HG03565 (cell line): ENCODE measurements at regions not wholly inside any gene's neighbourhood (a gene's known extent, or its start where the extent isn't known, plus 50 kb on each side); places are given as distances from the start of the nearest gene placed in this dataset.

Source experiments
- ATAC-seq: cut with Tn5 transposase; IDR thresholded peaks from one replicate; pipeline ENCODE4 v1.9.1; 2021; ENCODE audit warnings: mild to moderate bottlenecking, moderate library complexity; ENCODE audit not compliant: unreplicated experiment

DNA sequence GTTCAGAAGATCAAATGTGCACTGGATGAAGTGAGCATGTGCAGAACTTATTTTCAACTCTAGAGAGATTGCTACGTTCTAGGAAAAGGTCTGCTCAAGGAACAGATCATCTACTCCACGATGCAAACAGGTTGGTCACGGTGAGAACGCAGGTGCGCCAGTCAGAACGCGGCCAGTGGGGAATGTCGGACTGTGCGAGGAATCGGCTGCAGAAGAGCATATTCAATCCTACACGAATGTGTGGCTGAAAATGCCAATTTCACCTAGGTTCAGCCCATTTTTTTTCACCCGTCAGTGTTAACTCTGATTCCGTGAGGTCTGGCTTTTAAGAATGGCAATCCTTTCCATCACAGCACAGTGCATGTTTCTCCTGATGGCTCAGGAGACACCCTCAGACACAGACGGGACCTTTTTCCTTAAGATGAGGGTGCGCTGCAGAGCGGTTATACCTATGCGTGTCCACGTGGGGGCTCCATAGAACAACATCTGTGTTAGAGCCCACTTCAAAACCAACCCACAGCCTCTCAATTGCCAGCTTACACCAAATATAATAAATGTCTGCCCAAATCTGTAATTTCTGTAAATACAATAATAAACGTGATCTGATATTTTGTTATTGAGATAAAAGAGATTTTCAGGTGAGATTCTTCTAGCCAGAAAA is 250.4 kb downstream of the FOXA2 start:
- peak; percentile 92 for ATAC-seq

DNA sequence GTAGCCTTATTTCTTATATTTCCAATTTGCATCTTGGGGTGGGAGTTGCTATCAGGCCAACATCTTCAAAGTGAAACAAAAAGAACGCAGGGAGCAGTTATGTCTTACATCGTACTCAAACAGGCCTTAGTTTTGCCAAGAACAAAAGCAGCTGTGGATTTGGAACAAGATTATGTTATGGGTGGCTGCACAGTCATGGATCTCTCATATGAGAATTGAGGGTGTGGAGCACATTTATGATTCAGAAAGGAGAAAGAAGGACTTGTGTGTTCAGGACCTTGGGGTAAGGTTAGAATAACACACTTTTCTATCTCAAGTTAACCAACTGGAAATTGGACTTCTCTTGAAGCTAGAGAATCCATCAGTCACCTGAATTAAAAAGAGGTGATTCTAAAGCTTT is 259.9 kb downstream of the FOXA2 start:
- no peak for ATAC-seq

DNA sequence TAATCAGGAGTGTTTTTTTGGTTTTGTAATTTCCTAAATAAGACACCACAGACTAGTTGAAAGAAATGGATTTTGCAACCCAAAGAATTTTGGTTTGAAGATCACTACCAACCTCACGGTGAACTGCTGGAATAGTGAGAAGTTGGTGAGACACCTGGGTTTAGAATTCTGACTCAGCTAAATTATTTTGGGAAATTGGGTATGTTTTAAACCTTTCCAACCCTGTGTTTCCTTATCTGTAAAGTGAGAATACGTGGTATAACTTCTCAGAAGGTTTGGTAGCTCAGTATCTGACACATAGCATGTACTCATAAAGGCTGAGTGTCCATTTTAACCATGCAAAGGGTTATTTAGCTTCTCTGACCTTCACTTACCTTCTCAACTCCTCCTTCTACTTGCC is 261.9 kb downstream of the FOXA2 start:
- ATAC-seq, result no peak

DNA sequence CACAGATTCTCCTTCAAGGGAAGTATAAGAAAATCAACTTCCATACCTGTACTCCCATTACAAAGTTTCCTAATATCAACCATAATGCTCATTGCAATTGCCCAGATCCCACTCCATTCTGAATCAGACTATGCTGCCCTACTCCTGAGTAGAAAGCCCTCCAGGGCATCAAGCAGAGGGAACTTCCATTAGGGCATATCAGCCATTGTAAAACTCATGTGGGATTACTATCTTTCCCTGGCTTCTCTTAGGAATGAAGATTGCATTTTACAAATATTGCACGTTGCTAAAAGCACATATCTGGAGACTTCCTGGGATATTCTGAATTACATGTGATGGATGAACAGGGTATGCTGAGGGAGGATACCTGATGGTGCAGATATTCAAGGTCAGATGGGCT is 263.2 kb downstream of the FOXA2 start:
- no peak for ATAC-seq

DNA sequence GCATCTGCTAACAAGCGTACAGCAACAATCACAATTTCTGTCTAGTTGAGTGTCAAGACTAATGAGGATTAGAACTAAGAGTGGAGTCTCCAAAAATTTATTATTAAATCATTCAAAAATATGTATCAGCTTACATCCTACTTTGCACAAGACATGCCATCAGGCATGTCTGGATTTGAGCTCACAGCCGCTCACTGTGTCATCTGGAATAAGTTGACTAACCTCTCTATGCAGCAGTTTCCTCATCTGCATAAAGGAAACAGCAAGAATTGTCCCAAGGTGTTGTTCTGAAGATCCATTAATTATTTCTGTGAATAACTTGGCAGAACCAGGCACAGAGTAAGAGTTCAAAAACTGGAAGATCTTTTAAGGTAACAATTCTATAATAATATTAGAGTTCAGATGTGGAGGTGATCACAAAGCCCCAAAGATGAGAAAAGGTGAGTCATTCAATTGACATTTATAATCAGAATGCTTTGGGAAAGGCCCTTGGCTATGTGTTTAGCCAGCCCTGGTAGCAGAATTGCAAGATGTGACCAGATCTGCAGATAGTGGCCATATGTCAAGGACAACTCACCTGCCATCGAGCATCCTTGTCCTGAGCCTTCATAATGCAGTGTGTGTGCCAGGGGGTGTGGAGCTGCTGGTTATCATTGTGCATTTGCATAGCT is 264.0 kb downstream of the FOXA2 start:
- ATAC-seq, result no peak

DNA sequence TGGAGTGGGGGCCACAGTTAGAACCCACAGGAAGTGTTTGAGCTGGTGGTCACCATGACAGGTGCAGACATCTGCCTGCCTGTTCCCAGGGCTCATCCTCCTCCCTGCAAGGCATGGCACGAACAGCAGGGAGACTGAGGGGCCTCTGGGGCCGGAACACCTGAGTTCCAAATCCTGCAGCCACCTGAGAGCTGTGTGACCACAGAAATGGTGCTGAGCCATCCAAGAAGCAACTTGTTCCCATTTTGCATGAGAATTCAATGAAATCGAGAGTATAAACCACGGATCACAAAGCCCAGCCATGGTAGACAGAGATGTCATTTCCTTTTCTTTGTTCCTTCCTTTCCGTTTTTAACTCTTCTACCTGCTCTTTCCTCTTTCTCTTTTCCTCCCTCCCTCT is 268.6 kb downstream of the FOXA2 start:
- ATAC-seq, result no peak

DNA sequence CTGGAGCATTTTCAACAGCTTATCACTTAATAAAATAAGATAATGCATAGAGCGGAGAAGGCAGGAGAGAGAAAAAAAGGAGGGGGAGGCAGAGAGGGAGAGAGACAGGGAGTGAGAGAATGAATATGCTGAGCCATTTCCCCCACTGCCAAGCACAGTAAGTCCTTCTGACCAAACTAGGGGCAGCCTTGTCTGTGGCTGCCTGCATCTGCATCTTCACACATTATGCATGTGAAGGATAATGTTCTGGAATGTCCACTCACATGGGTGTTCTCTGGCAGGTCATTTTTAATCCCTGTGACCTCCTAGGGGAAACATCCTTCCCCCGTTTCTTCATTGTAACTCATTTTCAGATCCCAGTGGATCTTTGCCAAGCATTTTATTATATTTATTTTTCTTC is 269.3 kb downstream of the FOXA2 start:
- no peak for ATAC-seq

DNA sequence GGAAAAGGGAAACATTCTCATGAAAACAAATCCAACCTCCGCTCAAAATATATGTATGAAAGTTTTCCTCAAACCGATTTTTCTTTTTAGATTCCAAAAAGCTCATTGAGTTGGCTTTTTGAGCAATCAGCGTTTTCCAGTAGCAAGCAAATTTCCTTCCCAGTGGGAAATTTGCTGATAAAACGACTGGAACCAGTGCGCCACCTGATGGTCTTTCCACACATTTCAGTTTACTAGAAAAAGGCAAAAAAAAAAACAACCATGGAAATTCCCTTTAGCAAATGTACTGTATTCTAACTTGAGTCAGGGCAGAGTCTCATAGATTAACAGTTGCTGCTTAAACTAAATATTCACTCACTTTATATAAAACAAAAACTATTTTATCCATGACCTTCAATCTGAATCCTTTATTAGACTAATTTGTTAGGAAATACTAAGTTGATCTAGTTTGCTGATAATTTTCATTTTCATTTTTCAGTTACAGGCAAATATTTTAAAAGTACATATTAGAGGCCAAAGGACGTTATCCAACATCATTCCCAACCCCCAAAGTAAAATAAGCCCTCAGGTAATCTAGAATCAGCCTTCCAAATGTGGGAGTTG is 271.5 kb downstream of the FOXA2 start:
- ATAC-seq, result no peak

DNA sequence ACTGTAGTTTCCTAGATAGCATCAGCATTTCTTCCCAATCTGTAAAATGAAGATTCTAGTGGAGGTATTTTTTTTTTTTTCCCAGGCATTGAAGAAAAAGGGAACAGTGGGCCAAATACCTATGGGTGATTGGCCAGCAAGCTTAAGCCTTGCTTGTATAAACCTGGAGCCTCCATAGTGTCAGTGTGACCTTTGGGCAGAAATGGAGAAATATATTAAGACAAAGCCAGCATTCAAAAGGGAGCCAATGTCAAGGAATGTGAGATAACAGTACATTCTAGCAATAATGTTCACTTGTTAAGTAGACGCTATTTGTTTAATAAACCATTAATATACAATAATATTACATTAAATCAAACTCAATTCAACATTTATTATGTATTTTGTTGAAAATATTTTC is 275.4 kb downstream of the FOXA2 start:
- ATAC-seq, result no peak

DNA sequence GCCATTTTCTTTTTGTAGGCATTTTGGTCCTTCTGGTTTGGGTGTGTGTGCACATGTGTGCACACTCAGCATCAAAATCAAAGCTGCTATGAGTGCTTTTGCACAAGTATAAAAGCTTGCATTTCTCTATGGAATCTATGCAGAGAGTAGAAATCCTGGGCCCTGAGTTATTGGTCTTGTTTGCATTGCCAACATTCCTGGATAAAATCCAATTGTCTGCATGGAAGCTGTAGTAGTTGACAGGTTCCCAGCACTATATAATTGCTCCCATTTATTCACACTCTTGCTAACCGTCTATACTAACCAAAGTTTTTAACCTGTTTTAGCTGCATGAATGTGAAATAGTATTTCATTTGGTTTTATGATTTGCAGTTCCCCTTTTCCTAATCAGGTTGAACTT is 277.0 kb downstream of the FOXA2 start:
- ATAC-seq, result no peak

DNA sequence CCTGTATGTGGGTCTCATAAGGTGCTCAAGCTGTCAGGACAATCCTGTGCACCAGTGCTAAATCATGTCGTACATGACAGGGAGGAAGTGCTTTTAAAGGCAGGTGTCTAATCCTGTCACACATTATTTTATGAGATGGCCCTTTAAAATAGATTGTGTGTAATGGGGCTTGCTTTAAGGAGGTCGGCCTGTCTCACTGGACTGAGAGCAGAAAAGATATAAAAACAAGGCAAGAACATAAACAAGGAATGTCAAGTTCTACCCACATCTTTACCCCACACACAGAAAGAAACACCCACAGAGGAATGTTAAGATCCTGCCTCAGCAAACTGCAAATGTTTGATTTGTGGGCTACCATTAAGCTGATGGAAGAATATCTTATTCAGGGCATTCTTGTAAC is 279.0 kb downstream of the FOXA2 start:
- ATAC-seq, result no peak

DNA sequence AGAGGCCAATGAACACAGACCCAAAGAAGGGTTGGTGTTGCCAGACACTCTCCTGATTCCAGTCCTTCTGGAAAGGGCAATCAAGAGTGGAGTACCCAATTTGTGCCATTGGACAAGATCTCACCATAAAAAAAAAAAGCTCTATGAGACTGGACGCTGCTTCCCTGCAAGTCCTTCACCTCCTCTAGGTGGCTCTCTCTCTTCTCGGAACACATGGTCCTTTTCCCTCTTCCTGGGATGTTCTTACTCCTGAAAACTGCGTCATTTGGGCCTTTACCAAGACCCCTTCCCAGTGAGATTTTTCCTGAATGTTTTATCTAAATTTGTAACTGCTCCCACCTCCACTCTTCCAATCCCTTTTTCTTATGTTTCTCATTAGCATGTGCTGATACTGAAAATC is 280.8 kb downstream of the FOXA2 start:
- no peak for ATAC-seq

DNA sequence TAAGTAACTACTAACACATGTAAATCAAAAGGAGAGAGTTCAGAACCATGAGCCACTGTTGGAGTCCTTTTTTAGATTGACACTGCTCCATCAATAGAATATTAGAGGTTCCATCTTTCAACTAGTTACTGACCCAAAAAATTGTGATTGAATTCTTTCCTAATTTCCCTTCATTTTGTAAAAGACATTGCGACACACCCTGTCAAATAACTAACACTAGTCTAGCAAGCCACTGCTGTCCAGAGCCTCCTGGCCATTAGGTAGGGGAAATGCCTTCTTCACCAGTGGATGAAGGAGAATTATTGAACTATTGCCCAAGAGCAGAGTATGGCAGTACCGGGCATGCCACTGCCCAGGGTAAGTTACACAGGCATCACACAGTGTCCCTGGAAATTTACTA is 282.3 kb downstream of the FOXA2 start:
- no peak for ATAC-seq

DNA sequence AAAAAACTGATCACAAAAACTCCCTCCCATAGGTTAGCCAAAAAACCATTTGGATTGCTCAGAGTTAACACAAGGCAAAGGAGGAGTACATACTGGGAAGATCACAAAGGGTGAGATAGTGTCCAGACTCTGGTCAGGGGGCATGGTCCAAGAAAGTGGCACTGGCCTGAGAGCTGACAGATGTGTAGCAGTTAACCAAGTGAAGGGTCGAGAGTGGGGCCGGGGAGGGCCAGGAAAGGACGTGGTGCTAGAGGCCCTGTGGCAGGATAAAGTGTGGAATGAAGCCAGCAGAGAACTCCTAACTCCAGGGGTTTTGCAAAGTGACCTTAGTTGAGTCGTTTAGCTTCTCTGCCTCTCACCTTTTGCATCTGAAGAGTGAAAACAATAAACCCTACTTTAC is 290.5 kb downstream of the FOXA2 start:
- no peak for ATAC-seq

DNA sequence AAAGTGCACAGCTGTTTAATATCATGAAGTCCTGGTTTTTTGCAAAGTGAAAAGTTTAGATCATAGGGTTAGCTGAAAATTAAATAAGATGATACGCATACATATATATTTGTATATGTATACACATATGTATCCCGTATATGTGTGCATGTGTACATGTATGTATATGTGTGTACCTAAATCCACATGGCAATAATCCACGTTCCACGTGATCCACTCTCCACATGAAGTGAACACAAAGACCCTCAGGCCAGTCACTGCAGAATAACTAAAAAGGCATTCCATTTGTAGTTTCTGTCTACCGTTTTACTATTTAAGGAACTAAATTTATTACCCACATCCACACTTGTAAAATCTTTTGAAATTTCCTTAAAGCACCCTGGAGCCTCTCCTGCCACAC is 294.9 kb downstream of the FOXA2 start:
- no peak for ATAC-seq

DNA sequence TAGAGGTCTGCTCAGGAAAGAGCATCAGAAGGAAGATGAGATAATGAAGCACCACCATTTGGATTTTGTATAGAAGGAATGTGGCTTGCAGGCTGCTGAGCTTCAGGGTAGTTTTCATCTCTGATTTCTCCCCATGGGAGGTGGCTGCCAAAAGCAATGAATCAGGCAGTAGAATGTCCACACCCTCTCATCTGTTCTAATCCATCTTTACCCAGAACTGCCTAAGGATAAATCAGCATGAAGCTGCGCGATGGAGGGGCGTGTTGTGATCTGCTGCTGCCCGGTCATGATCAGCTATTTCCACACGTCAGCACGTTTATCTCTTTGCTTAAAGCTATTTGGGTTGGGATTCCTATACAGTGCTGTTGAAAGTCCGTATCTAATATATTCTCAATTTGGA is 295.4 kb downstream of the FOXA2 start:
- no peak for ATAC-seq

DNA sequence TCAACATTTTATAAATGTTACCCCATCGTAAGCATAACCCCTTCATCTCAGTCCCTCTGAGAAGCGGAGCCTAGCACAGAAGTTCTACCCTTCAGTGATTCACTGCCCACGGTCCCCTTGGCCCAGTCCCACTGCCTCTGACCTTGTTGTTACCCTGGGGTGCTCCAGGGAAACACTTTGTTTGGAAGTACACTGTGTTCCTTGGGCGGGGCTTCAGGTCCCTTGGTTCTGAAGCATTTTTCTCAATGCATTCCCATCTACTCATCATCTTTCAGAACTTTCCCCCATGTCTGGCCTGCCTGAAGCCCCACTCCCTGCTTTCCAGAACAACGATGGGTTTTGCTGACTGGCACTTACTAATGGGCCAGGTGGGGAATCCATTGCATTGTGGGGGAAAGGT is 296.2 kb downstream of the FOXA2 start:
- ATAC-seq, result no peak

DNA sequence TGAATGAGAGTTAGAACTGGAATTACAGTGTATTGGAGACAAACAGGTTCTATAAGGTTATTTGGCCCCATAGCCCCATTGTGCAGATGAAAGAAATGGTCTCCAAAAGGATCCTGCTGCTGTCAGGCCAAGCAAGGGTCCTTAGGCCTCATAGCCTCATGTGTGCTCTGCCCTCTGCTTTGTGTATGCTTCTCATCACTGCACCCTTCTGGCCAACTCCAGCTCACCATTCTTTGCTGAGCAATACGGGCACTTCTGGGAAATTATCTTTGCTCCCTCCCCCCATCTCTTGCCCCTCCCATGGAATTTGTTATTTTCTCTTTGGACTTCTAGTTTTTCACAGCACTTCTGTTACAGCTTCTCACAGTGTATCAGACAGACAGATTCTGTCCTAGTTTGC is 298.8 kb downstream of the FOXA2 start:
- no peak for ATAC-seq

DNA sequence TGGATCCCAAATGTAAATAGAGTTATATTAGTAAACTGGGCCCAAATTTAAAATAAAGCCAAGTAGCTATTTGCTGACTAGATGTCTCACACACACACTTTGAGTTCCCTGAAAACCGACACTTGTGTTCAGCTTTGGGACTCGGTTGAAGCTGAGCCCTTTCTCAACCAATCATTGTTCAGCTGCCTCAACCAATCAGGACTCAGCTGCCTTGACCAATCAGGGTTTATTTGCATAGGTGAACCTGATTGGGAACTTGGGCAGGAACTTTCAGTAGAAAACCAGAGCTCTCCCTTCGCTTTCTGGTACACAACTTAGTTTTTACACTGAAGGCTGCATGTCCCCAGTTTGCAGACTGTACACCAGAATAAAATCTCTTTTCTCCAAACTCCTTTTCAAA is 301.7 kb downstream of the FOXA2 start:
- ATAC-seq, result no peak

DNA sequence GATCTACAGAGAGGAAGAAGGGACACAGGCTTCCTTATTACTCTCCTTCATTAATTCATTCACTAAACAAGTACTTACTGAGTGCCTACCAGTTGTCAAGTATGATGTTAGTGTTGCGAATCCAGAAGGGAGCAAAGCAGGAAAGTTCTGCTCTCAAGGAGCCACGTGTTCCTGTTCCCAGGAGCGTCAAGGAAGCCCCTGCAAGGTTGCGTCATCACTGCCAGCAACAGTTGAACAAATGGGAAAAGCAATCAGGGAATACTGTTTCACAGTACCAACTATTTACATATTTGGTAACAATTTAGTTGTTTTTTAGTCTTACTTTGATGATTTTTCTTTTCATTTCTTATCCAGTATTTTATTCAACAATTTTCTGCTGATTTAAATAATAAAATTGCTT is 310.0 kb downstream of the FOXA2 start:
- no peak for ATAC-seq

DNA sequence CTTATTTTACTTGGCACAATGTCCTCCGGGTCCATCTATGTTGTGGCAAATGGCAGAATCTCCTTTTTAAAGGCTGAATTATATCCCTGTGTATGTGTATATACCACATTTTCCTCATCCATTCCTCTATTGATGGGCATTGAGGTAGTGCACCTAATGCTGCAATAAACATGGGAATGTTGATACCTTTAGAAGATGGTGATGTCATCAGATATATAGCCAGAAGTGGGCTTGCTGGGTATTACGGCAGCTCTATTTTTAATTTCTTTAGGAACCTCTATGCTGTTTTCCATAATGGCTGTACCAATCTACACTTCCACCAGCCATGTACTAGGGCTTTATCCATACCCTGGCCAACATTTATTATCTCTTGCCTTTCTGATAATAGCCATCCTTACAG is 315.7 kb downstream of the FOXA2 start:
- no peak for ATAC-seq

DNA sequence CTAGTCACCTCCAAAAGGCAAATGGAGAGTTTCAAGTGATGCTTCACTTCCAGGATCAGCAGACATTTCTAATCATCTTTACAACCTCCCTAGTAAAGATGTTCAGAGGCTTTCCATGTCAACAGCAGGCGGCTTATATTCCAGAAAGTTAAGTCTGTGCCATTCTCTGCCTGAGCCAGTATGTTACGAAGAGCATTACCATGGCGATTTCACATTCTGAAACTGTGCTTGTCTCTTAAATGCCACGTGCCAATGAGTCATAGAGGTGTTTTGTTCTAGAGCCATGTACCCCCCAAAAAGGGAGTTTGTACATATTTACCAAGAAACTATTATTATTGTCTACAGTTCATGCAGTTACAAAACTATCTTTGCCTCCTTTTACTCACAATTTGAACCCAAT is 319.5 kb downstream of the FOXA2 start:
- no peak for ATAC-seq

DNA sequence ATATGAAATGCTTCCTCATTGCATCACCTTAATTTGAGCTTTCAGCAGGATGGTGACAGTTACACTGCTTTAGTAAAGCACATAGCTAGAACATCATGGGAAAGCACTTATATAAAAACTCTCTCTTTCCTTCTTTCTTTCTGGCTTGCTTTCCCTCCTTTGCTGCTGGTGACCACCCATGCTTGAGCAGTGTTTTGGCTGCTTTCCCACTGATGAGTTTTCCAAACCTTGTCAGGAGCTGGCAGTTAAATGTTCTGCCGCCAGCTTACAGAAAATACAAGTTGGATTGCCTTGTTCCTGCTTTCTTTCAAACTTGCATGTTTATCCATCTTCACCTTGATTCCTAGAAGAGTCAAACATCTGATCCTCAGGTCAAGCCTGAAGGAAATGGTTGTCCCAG is 323.9 kb downstream of the FOXA2 start:
- ATAC-seq, result no peak
